IPS-20b (cell line): ENCODE measurements at regions not wholly inside any gene's neighbourhood (a gene's known extent, or its start where the extent isn't known, plus 50 kb on each side); places are given as distances from the start of the nearest gene placed in this dataset.

Experiments used
- H3K27ac ChIP-seq: one replicate; pipeline ENCODE4 v1.5.1; 2013; ENCODE audit warnings: low read length
- H3K27me3 ChIP-seq: 2 replicates; pipeline ENCODE4 v1.6.1; 2013; ENCODE audit warnings: mild to moderate bottlenecking, low read length, inconsistent platforms; ENCODE audit not compliant: insufficient read depth
- H3K36me3 ChIP-seq: 2 replicates; pipeline ENCODE4 v1.6.1; 2013; ENCODE audit warnings: low read depth, mild to moderate bottlenecking, inconsistent platforms, low read length, moderate library complexity; ENCODE audit not compliant: insufficient read depth
- H3K4me1 ChIP-seq: 2 replicates; pipeline ENCODE4 v1.6.1; 2013; ENCODE audit warnings: mild to moderate bottlenecking, control low read depth, inconsistent platforms, low read length, moderate library complexity; ENCODE audit not compliant: insufficient read depth
- H3K4me3 ChIP-seq: 2 replicates; pipeline ENCODE4 v1.5.1; 2013; ENCODE audit warnings: mild to moderate bottlenecking, low read length, inconsistent platforms
- H3K9ac ChIP-seq: 2 replicates; pipeline ENCODE4 v1.6.1; 2013; ENCODE audit warnings: low read depth, mild to moderate bottlenecking, inconsistent platforms, low read length, moderate library complexity
- H3K9me3 ChIP-seq: 2 replicates; pipeline ENCODE4 v1.6.1; 2013; ENCODE audit warnings: mild to moderate bottlenecking, low read depth, low read length, inconsistent platforms; ENCODE audit not compliant: insufficient read depth

DNA sequence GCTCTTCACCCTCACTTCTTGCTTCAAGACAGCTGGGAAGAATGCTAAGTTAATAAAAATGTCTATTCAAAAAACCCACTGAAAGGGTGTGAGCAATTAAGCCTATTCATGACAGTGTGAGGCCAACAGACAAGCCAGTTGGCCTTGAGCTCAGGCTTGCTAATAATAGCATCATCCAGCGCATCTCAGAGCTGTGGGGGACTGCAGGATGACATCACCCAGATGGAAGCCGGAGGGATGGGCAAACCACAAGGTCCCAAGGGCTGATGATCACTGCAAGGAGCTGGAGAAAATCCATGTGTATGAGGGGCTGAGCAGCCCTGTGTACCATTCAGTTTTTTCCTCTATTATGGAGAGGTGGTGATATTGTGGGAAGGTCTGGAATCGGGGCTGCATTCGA is 770.4 kb downstream of the TNS3 start:
- Histone ChIP-seq H3K4me3 (no peak overlapping the region), H3K4me1 (peaks cover 7% of the 10 kb centered on the region; the same call in 1 of the 2 replicates), H3K9me3 (no peaks in the 10 kb centered on the region), H3K27me3 (no peaks in the 10 kb centered on the region), H3K36me3 (no peaks in the 10 kb centered on the region), H3K9ac (no peak overlapping the region), H3K27ac (no peak overlapping the region)

DNA sequence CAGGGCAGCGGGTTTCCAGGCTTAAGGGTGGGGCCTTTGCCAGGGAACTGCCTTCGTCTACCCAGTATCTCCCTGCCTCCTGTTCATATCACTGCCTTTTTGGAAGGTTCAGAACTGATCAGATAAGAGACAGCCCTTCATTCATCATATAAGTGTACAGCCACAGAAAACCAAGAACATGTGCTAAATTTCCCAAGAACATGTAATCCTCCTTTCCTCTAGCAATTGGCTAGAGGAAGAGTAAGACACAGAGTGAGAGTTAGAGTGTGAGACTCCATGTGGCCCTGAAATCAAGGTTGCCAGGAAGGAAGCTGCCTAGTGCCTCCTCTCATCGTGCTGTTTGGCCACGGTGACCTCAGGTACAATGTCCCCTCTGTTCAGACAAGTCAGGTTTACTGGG is 770.9 kb downstream of the TNS3 start:
- Histone ChIP-seq H3K9ac (no peak overlapping the region), H3K27ac (no peak overlapping the region), H3K36me3 (no peaks in the 10 kb centered on the region), H3K9me3 (no peaks in the 10 kb centered on the region), H3K27me3 (no peaks in the 10 kb centered on the region), H3K4me3 (no peak overlapping the region), H3K4me1 (peaks cover 7% of the 10 kb centered on the region; the same call in 1 of the 2 replicates)

DNA sequence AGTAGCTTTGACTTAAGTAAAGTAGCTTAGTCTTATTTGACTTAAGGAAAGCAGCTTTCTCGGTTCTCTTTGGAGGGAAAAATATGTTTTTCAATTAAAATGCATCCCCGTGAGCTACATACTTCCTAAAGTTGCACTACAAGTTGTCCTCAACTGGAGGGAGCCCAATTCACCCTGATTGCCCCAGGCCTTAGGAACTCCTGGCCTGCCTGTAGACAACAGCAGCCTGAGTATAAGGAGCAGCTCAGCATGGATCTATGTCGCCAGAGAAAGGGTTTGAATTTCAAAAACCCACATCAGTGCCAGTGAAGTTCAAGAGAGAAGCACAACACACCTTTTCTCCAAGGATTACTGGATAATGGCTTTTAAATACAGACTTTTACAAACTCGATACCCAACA is 772.0 kb downstream of the TNS3 start:
- Histone ChIP-seq H3K9ac (no peak overlapping the region), H3K4me1 (peaks cover 7% of the 10 kb centered on the region; the same call in 1 of the 2 replicates), H3K36me3 (no peaks in the 10 kb centered on the region), H3K27ac (no peak overlapping the region), H3K27me3 (no peaks in the 10 kb centered on the region), H3K9me3 (no peaks in the 10 kb centered on the region), H3K4me3 (no peak overlapping the region)

DNA sequence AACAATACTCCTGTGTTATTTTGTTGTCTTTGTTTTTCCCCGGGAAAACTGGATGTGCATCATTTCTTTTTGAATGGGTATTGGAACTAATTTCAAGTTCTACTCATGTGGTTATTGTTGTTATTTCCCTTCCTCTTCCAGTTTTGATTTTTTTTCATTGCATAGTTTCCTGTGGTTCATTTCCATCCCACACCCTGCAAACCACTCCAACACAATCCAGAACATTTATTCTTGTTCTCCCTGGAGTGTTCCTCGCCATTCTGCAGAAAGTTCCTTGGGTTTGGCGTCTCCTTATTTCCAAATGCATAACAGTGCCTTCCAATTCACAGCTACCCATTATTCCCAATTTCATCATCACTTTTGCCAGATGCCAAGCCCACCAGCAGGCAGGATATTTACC is 775.1 kb downstream of the TNS3 start:
- Histone ChIP-seq H3K36me3 (no peaks in the 10 kb centered on the region), H3K4me3 (no peak overlapping the region), H3K9me3 (no peaks in the 10 kb centered on the region), H3K4me1 (peaks cover 4% of the 10 kb centered on the region; the same call in 1 of the 2 replicates), H3K27me3 (no peaks in the 10 kb centered on the region), H3K9ac (no peak overlapping the region), H3K27ac (no peak overlapping the region)

DNA sequence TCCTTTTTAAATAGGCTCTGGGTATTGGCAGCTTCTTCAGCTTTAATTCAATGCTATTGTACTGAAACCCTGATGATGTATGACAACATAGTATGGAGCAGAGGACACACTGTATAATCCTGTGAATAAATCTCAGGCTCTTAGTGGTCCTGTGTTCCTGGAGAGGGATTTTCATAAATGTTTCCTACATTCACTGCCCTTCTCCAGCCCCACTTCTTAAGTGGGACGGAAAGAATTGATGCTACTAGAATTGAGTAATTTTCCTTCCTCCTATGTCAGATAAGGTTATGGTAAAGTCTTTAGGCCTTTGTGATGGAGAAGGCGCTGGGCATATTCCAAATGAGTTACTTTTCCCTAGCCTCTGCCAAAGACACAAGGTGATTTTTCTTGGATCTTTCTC is 779.4 kb downstream of the TNS3 start:
- Histone ChIP-seq H3K27ac (no peak overlapping the region), H3K4me3 (no peak overlapping the region), H3K9me3 (no peaks in the 10 kb centered on the region; the same call in 1 of the 2 replicates), H3K36me3 (no peaks in the 10 kb centered on the region), H3K4me1 (no peaks in the 10 kb centered on the region), H3K27me3 (no peaks in the 10 kb centered on the region), H3K9ac (no peak overlapping the region)

DNA sequence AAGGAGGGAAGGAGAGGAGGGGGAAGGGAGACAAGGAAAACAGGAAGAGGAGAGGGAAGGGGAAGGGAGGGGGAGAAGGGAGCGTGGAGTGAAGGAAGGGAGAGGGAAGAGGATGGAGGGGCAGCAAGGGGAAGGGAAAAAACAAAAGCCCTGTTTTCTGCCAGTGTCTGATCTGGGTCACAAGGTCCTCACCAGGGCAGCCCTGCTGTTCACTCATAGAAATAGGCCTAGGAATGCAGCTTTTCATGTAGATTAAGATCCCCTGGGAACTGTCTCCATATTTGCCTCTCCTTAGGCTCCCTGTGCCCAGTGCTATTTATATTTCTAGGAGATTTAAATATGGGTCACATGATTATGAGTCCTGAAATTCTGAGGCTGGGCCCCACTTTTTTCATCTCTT is 790.7 kb downstream of the TNS3 start:
- H3K36me3 ChIP-seq = no peaks in the 10 kb centered on the region
- H3K4me3 ChIP-seq = no peak overlapping the region
- H3K9ac ChIP-seq = no peak overlapping the region
- H3K27me3 ChIP-seq = no peaks in the 10 kb centered on the region
- H3K4me1 ChIP-seq = peaks cover 9% of the 10 kb centered on the region; the same call in 1 of the 2 replicates
- H3K27ac ChIP-seq = no peak overlapping the region
- H3K9me3 ChIP-seq = no peaks in the 10 kb centered on the region

DNA sequence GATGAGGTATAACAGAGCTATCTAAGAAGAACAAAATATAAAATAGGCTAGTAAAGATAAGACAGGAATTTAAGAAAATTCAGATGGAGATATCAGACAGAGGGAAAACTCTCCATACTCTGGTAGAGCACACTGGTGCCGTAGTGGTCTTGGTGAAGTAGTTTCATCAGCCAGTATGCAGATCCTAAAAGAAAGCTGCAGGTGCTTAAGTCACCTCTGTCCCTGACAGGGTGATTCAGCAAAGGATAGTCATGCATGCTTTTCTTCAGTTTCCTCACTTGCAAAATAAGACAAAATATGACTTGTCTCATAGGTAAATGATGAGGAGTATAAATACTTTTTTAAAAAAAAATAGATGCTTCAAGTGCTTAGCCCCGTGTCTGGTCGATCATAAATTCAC is 794.9 kb downstream of the TNS3 start:
- Histone ChIP-seq H3K9ac (no peak overlapping the region), H3K27ac (no peak overlapping the region), H3K4me1 (peaks cover 9% of the 10 kb centered on the region; the same call in 1 of the 2 replicates), H3K4me3 (no peak overlapping the region), H3K9me3 (no peaks in the 10 kb centered on the region), H3K27me3 (no peaks in the 10 kb centered on the region), H3K36me3 (no peaks in the 10 kb centered on the region)

DNA sequence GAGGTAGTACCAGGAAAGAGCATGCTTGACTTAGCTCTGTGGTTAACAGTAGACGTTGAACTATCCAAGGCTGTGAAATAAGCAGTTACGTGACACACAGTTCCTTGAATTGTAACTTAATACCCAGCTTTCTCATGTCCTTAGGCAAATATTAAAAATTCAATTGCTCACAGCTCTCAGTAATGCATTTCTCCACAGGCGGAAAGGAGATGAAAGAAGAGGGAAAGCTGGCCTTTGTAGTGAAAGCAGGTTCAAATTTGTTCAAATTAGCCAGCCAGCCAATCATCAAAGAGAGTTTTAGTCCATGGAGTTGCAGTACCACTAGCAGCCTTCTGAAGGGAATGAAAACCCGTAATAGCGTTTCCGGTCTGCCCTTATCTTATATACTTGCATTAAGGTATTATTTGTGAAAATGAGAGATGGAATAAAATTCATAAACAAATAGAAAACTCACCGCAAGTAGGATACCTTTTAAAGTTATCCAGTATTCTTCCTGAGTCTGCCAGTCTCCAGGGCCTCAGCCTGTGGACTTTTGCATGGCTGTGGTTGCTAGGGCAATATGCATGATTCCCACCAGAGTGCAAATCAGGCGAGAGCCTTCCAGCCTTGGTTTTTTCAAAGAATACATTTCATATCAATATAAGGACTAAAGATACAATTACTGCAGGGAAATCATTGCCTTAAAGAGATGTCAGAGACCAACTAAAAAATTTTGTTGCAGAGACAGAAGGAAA is 795.5 kb downstream of the TNS3 start:
- no peak overlapping the region for H3K9ac ChIP-seq
- no peak overlapping the region for H3K27ac ChIP-seq
- no peaks in the 10 kb centered on the region for H3K36me3 ChIP-seq
- peaks cover 9% of the 10 kb centered on the region; the same call in 1 of the 2 replicates for H3K4me1 ChIP-seq
- no peaks in the 10 kb centered on the region for H3K27me3 ChIP-seq
- no peak overlapping the region for H3K4me3 ChIP-seq
- H3K9me3 ChIP-seq = no peaks in the 10 kb centered on the region

DNA sequence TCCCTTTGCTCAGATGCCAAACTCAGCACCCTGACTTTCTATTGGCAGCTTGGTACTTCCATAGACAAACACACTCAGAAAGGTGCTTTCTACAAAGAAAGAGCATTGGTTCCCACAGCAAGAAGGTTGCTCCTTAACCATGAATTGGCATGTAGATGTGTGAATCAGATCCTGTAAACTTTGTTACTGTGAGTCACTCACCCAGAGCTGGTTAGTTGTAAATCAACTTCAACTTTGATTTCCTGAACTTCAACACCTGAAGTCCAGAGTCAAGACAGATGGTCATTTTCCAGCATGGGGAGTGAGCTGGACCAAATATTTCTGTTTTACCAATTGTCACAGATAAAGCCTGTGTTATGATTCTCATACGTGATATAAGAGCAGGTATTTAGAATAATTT is 797.2 kb downstream of the TNS3 start:
- Histone ChIP-seq H3K27ac (no peak overlapping the region), H3K36me3 (no peaks in the 10 kb centered on the region), H3K4me3 (no peak overlapping the region), H3K9me3 (no peaks in the 10 kb centered on the region), H3K4me1 (peaks cover 5% of the 10 kb centered on the region; the same call in 1 of the 2 replicates), H3K27me3 (no peaks in the 10 kb centered on the region), H3K9ac (no peak overlapping the region)

DNA sequence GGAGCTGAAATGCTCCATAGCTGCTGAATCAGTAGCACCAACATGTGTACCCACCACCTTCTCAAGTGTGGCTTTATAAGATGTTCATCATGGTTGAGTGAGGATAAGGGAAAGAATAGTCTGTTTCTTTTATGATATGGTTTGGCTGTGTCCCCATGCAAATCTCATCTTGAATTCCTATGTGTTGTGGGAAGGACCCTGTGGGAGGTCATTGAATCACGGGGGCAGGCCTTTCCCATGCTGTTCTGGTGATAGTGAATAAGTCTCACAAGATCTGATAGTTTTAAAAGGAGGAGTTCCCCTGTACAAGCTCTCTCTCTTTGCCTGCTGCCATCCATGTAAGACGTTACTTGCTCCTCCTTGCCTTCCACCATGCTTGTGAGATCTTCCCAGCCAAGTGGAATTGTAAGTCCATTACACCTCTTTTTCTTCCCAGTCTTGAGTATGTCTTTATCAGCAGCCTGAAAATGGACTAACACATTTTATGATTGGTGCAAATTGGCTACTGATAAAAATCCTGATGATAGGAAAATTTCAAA is 799.9 kb downstream of the TNS3 start:
- no peaks in the 10 kb centered on the region for H3K9me3 ChIP-seq
- H3K9ac ChIP-seq = no peak overlapping the region
- H3K27me3 ChIP-seq = no peaks in the 10 kb centered on the region
- H3K27ac ChIP-seq = no peak overlapping the region
- H3K4me3 ChIP-seq = no peak overlapping the region
- peaks cover 3% of the 10 kb centered on the region; the same call in 1 of the 2 replicates for H3K4me1 ChIP-seq
- H3K36me3 ChIP-seq = no peaks in the 10 kb centered on the region

DNA sequence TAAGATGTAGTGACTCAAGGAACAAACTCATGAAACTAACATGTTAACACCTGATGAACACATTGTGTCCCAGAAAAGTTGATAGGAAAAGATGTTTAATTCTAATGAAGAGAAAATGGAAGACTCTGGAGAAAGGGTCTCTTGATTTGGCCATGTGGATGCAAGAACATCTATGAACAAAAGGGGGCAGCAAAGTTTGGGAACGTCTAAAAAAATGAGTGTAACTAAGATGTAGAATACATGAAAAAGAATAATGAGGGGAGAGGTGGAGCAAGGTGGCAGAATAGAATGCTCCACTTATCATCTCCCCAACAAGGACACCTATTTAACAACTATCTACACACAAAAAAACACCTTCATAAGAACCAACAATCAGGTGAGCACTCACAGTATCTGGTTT is 805.1 kb downstream of the TNS3 start:
- H3K4me1 ChIP-seq = peaks cover 7% of the 10 kb centered on the region; the same call in 1 of the 2 replicates
- H3K9me3 ChIP-seq = no peaks in the 10 kb centered on the region
- no peak overlapping the region for H3K27ac ChIP-seq
- H3K4me3 ChIP-seq = no peak overlapping the region
- no peaks in the 10 kb centered on the region for H3K36me3 ChIP-seq
- H3K9ac ChIP-seq = no peak overlapping the region
- no peaks in the 10 kb centered on the region for H3K27me3 ChIP-seq

DNA sequence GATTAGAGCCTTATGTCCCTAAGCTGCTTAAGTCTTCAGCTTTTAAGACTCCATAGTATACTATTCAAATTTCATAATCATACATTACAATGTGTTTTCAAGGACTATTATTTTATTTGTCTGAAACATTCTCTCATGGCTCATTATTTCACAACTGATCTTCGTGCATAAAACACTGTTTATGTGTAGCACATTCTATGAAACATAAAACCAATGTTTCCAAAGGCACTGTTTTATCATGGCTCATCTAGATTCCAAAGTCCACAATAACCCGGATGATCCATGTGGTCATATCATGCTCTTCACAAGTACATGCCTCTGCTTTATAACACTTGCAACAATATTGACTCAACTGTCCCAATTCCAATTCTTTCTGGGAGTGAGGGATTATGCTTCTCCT is 806.1 kb downstream of the TNS3 start:
- H3K9ac ChIP-seq = no peak overlapping the region
- peaks cover 7% of the 10 kb centered on the region for H3K4me1 ChIP-seq
- H3K27ac ChIP-seq = no peak overlapping the region
- H3K4me3 ChIP-seq = no peak overlapping the region
- H3K9me3 ChIP-seq = no peaks in the 10 kb centered on the region
- no peaks in the 10 kb centered on the region for H3K27me3 ChIP-seq
- no peaks in the 10 kb centered on the region for H3K36me3 ChIP-seq
